MM.1S (cell line): ENCODE measurements at regions not wholly inside any gene's neighbourhood (a gene's known extent, or its start where the extent isn't known, plus 50 kb on each side); places are given as distances from the start of the nearest gene placed in this dataset.

ENCODE experiments used
- EZH2 ChIP-seq: fragments of 300-600 bp; sonication (generic); optimal IDR thresholded peaks from 2 replicates; pipeline ENCODE3; 2017; ENCODE audit warnings: low read depth, mild to moderate bottlenecking, antibody characterized with exemption, low read length, mixed read lengths
- EZH2phosphoT487 ChIP-seq: fragments of 300-600 bp; sonication (generic); IDR thresholded peaks from 2 replicates; pipeline ENCODE4 v1.6.1; 2018; ENCODE audit warnings: antibody characterized with exemption, low read length
- TF ChIP-seq, protein P1 (sequence below): fragments of 300-600 bp; sonication (generic); IDR thresholded peaks from 2 replicates; pipeline ENCODE4 v1.5.1; 2016; ENCODE audit warnings: antibody characterized with exemption, low read length, mixed read lengths

DNA sequence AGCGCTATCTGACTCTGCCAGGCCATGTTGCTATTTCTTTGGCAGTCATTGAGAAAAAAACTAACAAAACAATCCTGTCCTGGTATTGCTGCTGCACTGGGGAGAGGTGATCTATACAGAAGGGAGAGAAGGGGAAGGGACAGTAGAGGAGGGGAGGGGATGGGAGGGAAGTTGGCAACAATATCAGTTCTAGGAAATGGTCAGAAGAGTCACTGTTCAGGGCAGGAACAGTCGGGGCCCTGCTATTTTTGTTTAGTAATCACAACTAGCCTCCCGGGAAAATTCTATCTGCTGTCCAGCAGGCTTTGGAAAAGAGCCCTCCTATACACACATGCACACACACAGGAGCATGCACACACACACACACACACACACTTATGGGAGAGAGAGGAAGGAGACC is 142.3 kb upstream of the CARMIL1 start:
- TF ChIP-seq, protein P1, sequence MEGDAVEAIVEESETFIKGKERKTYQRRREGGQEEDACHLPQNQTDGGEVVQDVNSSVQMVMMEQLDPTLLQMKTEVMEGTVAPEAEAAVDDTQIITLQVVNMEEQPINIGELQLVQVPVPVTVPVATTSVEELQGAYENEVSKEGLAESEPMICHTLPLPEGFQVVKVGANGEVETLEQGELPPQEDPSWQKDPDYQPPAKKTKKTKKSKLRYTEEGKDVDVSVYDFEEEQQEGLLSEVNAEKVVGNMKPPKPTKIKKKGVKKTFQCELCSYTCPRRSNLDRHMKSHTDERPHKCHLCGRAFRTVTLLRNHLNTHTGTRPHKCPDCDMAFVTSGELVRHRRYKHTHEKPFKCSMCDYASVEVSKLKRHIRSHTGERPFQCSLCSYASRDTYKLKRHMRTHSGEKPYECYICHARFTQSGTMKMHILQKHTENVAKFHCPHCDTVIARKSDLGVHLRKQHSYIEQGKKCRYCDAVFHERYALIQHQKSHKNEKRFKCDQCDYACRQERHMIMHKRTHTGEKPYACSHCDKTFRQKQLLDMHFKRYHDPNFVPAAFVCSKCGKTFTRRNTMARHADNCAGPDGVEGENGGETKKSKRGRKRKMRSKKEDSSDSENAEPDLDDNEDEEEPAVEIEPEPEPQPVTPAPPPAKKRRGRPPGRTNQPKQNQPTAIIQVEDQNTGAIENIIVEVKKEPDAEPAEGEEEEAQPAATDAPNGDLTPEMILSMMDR: no peak
- no peak for TF ChIP-seq EZH2
- TF ChIP-seq EZH2phosphoT487: no peak
